ENCODE measurements at regions not wholly inside any gene's neighbourhood (a gene's known extent, or its start where the extent isn't known, plus 50 kb on each side); places are given as distances from the start of the nearest gene placed in this dataset.

GRCh38 chr16:6229186-6229585 is 1103.5 kb upstream of the RBFOX1 start:
- no peaks in the 10 kb centered on the region for H3K79me2 ChIP-seq (ENCODE audit: insufficient read depth, low read depth, low read length)
- H3K4me3 ChIP-seq (ENCODE audit: low read depth, low read length, poor library complexity, severe bottlenecking) = no peak overlapping the region
- no peaks in the 10 kb centered on the region for H3K9me3 ChIP-seq (ENCODE audit: low read length)
- intact Hi-C loops (cut with micrococcal nuclease; ENCODE audit: unreplicated experiment) = no loop called here
- H3K36me3 ChIP-seq (ENCODE audit: insufficient read depth, low read length) = no peaks in the 10 kb centered on the region
- no peak overlapping the region for H3K4me2 ChIP-seq (ENCODE audit: low read length)
- ChIA-PET CTCF (ENCODE audit: unreplicated experiment) (no interaction called here), POLR2A (no interaction called here)
- H2AFZ ChIP-seq (ENCODE audit: low read length) = no peak overlapping the region
- no peak overlapping the region for H3K27ac ChIP-seq (ENCODE audit: low read depth, low read length, poor library complexity, severe bottlenecking)
- H3K4me1 ChIP-seq (ENCODE audit: insufficient read depth, low read length, poor library complexity, severe bottlenecking) = no peaks in the 10 kb centered on the region
- no peaks in the 10 kb centered on the region for H3K9me2 ChIP-seq (ENCODE audit: insufficient read depth, low read length)
- no peak for DNase-seq (ENCODE audit: low spot score)
- H4K20me1 ChIP-seq (ENCODE audit: insufficient read depth, low read length) = no peaks in the 10 kb centered on the region
- no peak for TF ChIP-seq CTCF (conservative IDR thresholded peaks at IDR 0.05; ENCODE audit: low read length)
- no peak for TF ChIP-seq EZH2phosphoT487 (IDR thresholded peaks at IDR 0.05; ENCODE audit: borderline replicate concordance, low read depth, low read length)
- BruUV-seq (replicated peaks) = no TSS peak

- H3K9me3 ChIP-seq (ENCODE audit: low read length) = no peaks in the 10 kb centered on the region
- CTCF ChIA-PET (ENCODE audit: unreplicated experiment) = no interaction called here
- H3K36me3 ChIP-seq (ENCODE audit: insufficient read depth, low read length) = no peaks in the 10 kb centered on the region
- no peak overlapping the region for H3K27ac ChIP-seq (ENCODE audit: low read depth, low read length, poor library complexity, severe bottlenecking)
- H3K4me2 ChIP-seq (ENCODE audit: low read length) = no peak overlapping the region
- no peaks in the 10 kb centered on the region for H4K20me1 ChIP-seq (ENCODE audit: insufficient read depth, low read length)
- intact Hi-C loops (cut with micrococcal nuclease; ENCODE audit: unreplicated experiment) = no loop called here
- TF ChIP-seq CTCF (conservative IDR thresholded peaks at IDR 0.05; ENCODE audit: low read length) (no peak), EZH2phosphoT487 (IDR thresholded peaks at IDR 0.05; ENCODE audit: borderline replicate concordance, low read depth, low read length) (no peak)
- H3K79me2 ChIP-seq (ENCODE audit: insufficient read depth, low read depth, low read length) = no peaks in the 10 kb centered on the region
- DNase-seq (ENCODE audit: low spot score) = no peak
- no peaks in the 10 kb centered on the region for H3K4me1 ChIP-seq (ENCODE audit: insufficient read depth, low read length, poor library complexity, severe bottlenecking)
- no TSS peak for BruUV-seq (replicated peaks)
- H3K4me3 ChIP-seq (ENCODE audit: low read depth, low read length, poor library complexity, severe bottlenecking) = no peak overlapping the region
- H3K9me2 ChIP-seq (ENCODE audit: insufficient read depth, low read length) = no peaks in the 10 kb centered on the region
- no peak overlapping the region for H2AFZ ChIP-seq (ENCODE audit: low read length)
- POLR2A ChIA-PET = interaction anchor here (0.7 kb wide), 1 partner anchor 575 kb away, joined by 3 read pairs; no protein-coding TSS in a partner anchor
Observed at GRCh38 chr16:6218855-6219254, 1113.8 kb upstream of the RBFOX1 start.

- no peak overlapping the region for H3K27ac ChIP-seq (ENCODE audit: low read depth, low read length, poor library complexity, severe bottlenecking)
- no peak overlapping the region for H3K4me2 ChIP-seq (ENCODE audit: low read length)
- H3K79me2 ChIP-seq (ENCODE audit: insufficient read depth, low read depth, low read length) = no peaks in the 10 kb centered on the region
- no peak overlapping the region for H3K4me3 ChIP-seq (ENCODE audit: low read depth, low read length, poor library complexity, severe bottlenecking)
- ChIA-PET POLR2A (interaction anchor here (0.5 kb wide), 1 partner anchor 40 kb away, joined by 4 read pairs; no protein-coding TSS in a partner anchor), CTCF (ENCODE audit: unreplicated experiment) (no interaction called here)
- no peaks in the 10 kb centered on the region for H3K4me1 ChIP-seq (ENCODE audit: insufficient read depth, low read length, poor library complexity, severe bottlenecking)
- no peaks in the 10 kb centered on the region for H3K9me2 ChIP-seq (ENCODE audit: insufficient read depth, low read length)
- no peak overlapping the region for H2AFZ ChIP-seq (ENCODE audit: low read length)
- no peak for DNase-seq (ENCODE audit: low spot score)
- no TSS peak for BruUV-seq (replicated peaks)
- intact Hi-C loops (cut with micrococcal nuclease; ENCODE audit: unreplicated experiment) = no loop called here
- H3K9me3 ChIP-seq (ENCODE audit: low read length) = no peaks in the 10 kb centered on the region
- TF ChIP-seq EZH2phosphoT487 (IDR thresholded peaks at IDR 0.05; ENCODE audit: borderline replicate concordance, low read depth, low read length) = no peak
- H4K20me1 ChIP-seq (ENCODE audit: insufficient read depth, low read length) = no peaks in the 10 kb centered on the region
- no peaks in the 10 kb centered on the region for H3K36me3 ChIP-seq (ENCODE audit: insufficient read depth, low read length)
Observed at GRCh38 chr16:6216836-6217235, 1115.8 kb upstream of the RBFOX1 start.
